H1 (cell line): ENCODE measurements at regions not wholly inside any gene's neighbourhood (a gene's known extent, or its start where the extent isn't known, plus 50 kb on each side); places are given as distances from the start of the nearest gene placed in this dataset.

Experiments used
- BACH1 ChIP-seq: IDR thresholded peaks from 2 replicates; pipeline ENCODE4 v1.6.1; 2012; ENCODE audit warnings: low read length, improper control_type of control experiment
- CBX5 ChIP-seq: fragments of 300-800, 300-1000 bp; sonication (generic); IDR thresholded peaks from 2 replicates; pipeline ENCODE4 v1.7.1; 2016; ENCODE audit warnings: antibody characterized with exemption, low read length, low read depth
- CEBPB ChIP-seq: IDR thresholded peaks from 2 replicates; pipeline ENCODE4 v1.6.1; 2012; ENCODE audit warnings: low read depth, low read length
- EZH2 ChIP-seq: fragments of 200-600 bp; sonication (generic); IDR thresholded peaks from 2 replicates; pipeline ENCODE4 v1.7.1; 2012; ENCODE audit warnings: low read depth, mild to moderate bottlenecking, moderate library complexity, low read length, inconsistent platforms; ENCODE audit not compliant: severe bottlenecking
- HDAC6 ChIP-seq: IDR thresholded peaks from one replicate; pipeline ENCODE4 v1.7.1; 2012; ENCODE audit warnings: low read depth, mild to moderate bottlenecking, inconsistent platforms, low read length, moderate library complexity
- POLR2A ChIP-seq, 2 experiments: IDR thresholded peaks; 1 replicate in 1 of 2; 2 replicates in 1 of 2; pipeline ENCODE4 v1.6.1; 2011; ENCODE audit warnings: low read depth in 2 of 2, low read length in 2 of 2, mild to moderate bottlenecking in 2 of 2; ENCODE audit errors: control extremely low read depth in 1 of 2
- POLR2AphosphoS5 ChIP-seq: IDR thresholded peaks from 2 replicates; pipeline ENCODE4 v1.6.1; 2011; ENCODE audit warnings: low read depth, low read length
- TBP ChIP-seq: IDR thresholded peaks from 2 replicates; pipeline ENCODE4 v1.6.1; 2011; ENCODE audit warnings: low read depth, low read length, improper control_type of control experiment
- TCF12 ChIP-seq: IDR thresholded peaks from 2 replicates; pipeline ENCODE4 v1.6.1; 2011; ENCODE audit warnings: low read depth, mild to moderate bottlenecking, low read length
- ZNF274 ChIP-seq: IDR thresholded peaks from 2 replicates; pipeline ENCODE4 v1.7.0; 2012; ENCODE audit warnings: low read length, borderline replicate concordance; ENCODE audit errors: extremely low read depth
- TF ChIP-seq, protein P1 (sequence below), 3 experiments: IDR thresholded peaks; 1 replicate in 2 of 3; 2 replicates in 1 of 3; pipeline versions ENCODE4 v1.5.1 to v1.6.1; 2011; ENCODE audit warnings: low read length in 3 of 3, mild to moderate bottlenecking in 3 of 3, inconsistent platforms in 2 of 3, low read depth in 1 of 3, moderate library complexity in 1 of 3; ENCODE audit not compliant: insufficient read depth in 1 of 3; ENCODE audit errors: control extremely low read depth in 1 of 3
- TF ChIP-seq, protein P2 (sequence below): IDR thresholded peaks from 2 replicates; pipeline ENCODE4 v1.6.1; 2012; ENCODE audit warnings: inconsistent platforms

DNA sequence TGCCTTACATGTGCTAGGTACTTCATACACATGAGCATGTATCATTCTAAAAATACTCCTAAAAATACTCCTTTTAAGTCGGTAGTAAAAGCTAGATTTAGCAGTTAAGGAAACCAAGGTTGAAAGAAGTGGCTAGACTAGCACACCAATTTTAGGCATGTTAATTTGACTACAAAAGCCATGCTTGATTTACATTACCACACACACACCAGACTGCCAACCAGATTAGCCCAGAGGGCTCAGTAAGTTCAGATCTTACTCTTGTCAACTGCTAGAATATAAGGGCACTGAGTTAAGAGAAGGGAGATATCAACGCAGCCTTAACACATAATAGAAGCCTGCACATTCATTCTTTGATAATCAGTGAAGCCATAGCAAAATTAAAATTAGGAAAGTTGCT is 117.9 kb downstream of the MID1IP1 start:
- TF ChIP-seq TCF12 (no peak), HDAC6 (no peak), EZH2 (no peak), TBP (no peak), POLR2A (IDR thresholded peaks at IDR 0.05; ENCODE audit: control extremely low read depth in 1 of 2, low read depth in 2 of 2, low read length in 2 of 2) (no peak), CBX5 (no peak), CEBPB (no peak), ZNF274 (no peak), POLR2AphosphoS5 (no peak), BACH1 (no peak)
- TF ChIP-seq, protein P1, sequence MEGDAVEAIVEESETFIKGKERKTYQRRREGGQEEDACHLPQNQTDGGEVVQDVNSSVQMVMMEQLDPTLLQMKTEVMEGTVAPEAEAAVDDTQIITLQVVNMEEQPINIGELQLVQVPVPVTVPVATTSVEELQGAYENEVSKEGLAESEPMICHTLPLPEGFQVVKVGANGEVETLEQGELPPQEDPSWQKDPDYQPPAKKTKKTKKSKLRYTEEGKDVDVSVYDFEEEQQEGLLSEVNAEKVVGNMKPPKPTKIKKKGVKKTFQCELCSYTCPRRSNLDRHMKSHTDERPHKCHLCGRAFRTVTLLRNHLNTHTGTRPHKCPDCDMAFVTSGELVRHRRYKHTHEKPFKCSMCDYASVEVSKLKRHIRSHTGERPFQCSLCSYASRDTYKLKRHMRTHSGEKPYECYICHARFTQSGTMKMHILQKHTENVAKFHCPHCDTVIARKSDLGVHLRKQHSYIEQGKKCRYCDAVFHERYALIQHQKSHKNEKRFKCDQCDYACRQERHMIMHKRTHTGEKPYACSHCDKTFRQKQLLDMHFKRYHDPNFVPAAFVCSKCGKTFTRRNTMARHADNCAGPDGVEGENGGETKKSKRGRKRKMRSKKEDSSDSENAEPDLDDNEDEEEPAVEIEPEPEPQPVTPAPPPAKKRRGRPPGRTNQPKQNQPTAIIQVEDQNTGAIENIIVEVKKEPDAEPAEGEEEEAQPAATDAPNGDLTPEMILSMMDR (IDR thresholded peaks at IDR 0.05; ENCODE audit: control extremely low read depth in 1 of 3, insufficient read depth in 1 of 3, low read depth in 1 of 3, low read length in 3 of 3): no peak
- TF ChIP-seq, protein P2, sequence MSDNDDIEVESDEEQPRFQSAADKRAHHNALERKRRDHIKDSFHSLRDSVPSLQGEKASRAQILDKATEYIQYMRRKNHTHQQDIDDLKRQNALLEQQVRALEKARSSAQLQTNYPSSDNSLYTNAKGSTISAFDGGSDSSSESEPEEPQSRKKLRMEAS: no peak
